ENCODE measurements at regions not wholly inside any gene's neighbourhood (a gene's known extent, or its start where the extent isn't known, plus 50 kb on each side); places are given as distances from the start of the nearest gene placed in this dataset.

- Histone ChIP-seq H2BK5ac (ENCODE audit: low read depth, low read length) (no peak overlapping the region), H3K18ac (ENCODE audit: extremely low read depth, low read length) (no peak overlapping the region), H3K23me2 (ENCODE audit: low read depth, low read length) (no peaks in the 10 kb centered on the region), H3K79me2 (ENCODE audit: control insufficient read depth in 1 of 2, insufficient read depth in 2 of 2, low read length in 2 of 2) (no peaks in the 10 kb centered on the region), H3K4me3 (ENCODE audit: extremely low read depth in 1 of 4, insufficient read depth in 2 of 4, low read depth in 3 of 4, low read length in 4 of 4) (no peak overlapping the region), H2BK12ac (ENCODE audit: low read depth, low read length) (no peak overlapping the region), H3K27ac (ENCODE audit: low read depth, low read length) (no peak overlapping the region), H3K9ac (replicated peaks in 1 of 4; ENCODE audit: extremely low read depth in 1 of 4, low read depth in 3 of 4, low read length in 3 of 4) (no peak overlapping the region), H3K4ac (replicated peaks; ENCODE audit: insufficient read length, low read depth, low read length) (no peak overlapping the region), H4K20me1 (replicated peaks in 1 of 2; ENCODE audit: control insufficient read depth in 1 of 2, insufficient read depth in 2 of 2, low read length in 2 of 2) (no peaks in the 10 kb centered on the region), H2BK15ac (ENCODE audit: low read length) (no peak overlapping the region), H3K9me3 (ENCODE audit: insufficient read depth in 2 of 2, low read depth in 1 of 2, low read length in 1 of 2) (no peaks in the 10 kb centered on the region), H4K91ac (replicated peaks; ENCODE audit: insufficient read length, low read length) (no peak overlapping the region), H3K4me2 (ENCODE audit: insufficient read depth in 1 of 2, low read depth in 2 of 2, low read length in 2 of 2) (no peak overlapping the region), H3K4me1 (replicated peaks in 1 of 4; ENCODE audit: control insufficient read depth in 3 of 4, insufficient read depth in 4 of 4, low read length in 3 of 4) (no peaks in the 10 kb centered on the region), H2BK120ac (replicated peaks; ENCODE audit: low read depth, low read length) (no peak overlapping the region), H3K14ac (ENCODE audit: insufficient read length) (no peak overlapping the region), H4K5ac (ENCODE audit: insufficient read length, low read depth, low read length) (no peak overlapping the region), H2AK5ac (ENCODE audit: low read depth, low read length) (no peak overlapping the region), H3K36me3 (ENCODE audit: control insufficient read depth in 2 of 4, insufficient read depth in 4 of 4, low read length in 3 of 4) (no peaks in the 10 kb centered on the region), H3K27me3 (replicated peaks in 1 of 4; ENCODE audit: control insufficient read depth in 3 of 4, extremely low read depth in 1 of 4, insufficient read depth in 3 of 4, low read length in 3 of 4) (no peaks in the 10 kb centered on the region), H2AFZ (ENCODE audit: low read length) (0 out of 2 replicates have a peak overlapping the region, but pooled peaks have one; percentile 81), H3K79me1 (ENCODE audit: low read depth, low read length) (no peaks in the 10 kb centered on the region), H2BK20ac (ENCODE audit: low read length) (no peak overlapping the region), H4K8ac (ENCODE audit: extremely low read depth, insufficient read depth, low read length) (no peak overlapping the region), H3K56ac (replicated peaks; ENCODE audit: insufficient read length, low read depth, low read length) (no peak overlapping the region), H3K23ac (ENCODE audit: insufficient read length) (no peak overlapping the region)
- ChIA-PET POLR2A (ENCODE audit: partially characterized antibody) (no interaction called here), CTCF (ENCODE audit: partially characterized antibody) (interaction anchor here (0.6 to 4.5 kb wide), 2 partner anchors 10 to 108 kb away, joined by 3 to 25 read pairs; no protein-coding TSS in a partner anchor)
- FAIRE-seq (no peak), DNase-seq (ENCODE audit: low read depth in 1 of 2, low spot score in 2 of 2) (no peak)
- 85 to 100% methylated on average over 1 to 2 of the region's 2 CpGs for WGBS, 2 experiments (ENCODE audit: extremely low coverage in 1 of 2, insufficient coverage in 1 of 2, insufficient read length in 1 of 2, insufficient replicate concordance in 2 of 2, low coverage in 1 of 2, low lambda C conversion rate in 2 of 2, missing lambda C conversion rate in 1 of 2)
- no peak for TF ChIP-seq RAD21 (IDR thresholded peaks at IDR 0.05 in 1 of 2, conservative IDR thresholded peaks at IDR 0.05 in 1 of 2; ENCODE audit: low read depth in 2 of 2, low read length in 2 of 2)
- TF ChIP-seq CHD1 (IDR thresholded peaks at IDR 0.05; ENCODE audit: low read depth, low read length) = no peak
- TF ChIP-seq RFX5 (IDR thresholded peaks at IDR 0.05; ENCODE audit: borderline replicate concordance, low read depth, low read length) = no peak
- TF ChIP-seq CBX5 (IDR thresholded peaks at IDR 0.05; ENCODE audit: low read depth, low read length) = no peak
- TF ChIP-seq POLR2AphosphoS5 (IDR thresholded peaks at IDR 0.05; ENCODE audit: low read depth, low read length) = no peak
- TF ChIP-seq RNF2 (IDR thresholded peaks at IDR 0.05; ENCODE audit: borderline replicate concordance, low read depth, low read length, missing control alignments, poor library complexity, severe bottlenecking) = no peak
- TF ChIP-seq SP1 (IDR thresholded peaks at IDR 0.05; ENCODE audit: low read depth, low read length) = no peak
- TF ChIP-seq, protein P1, sequence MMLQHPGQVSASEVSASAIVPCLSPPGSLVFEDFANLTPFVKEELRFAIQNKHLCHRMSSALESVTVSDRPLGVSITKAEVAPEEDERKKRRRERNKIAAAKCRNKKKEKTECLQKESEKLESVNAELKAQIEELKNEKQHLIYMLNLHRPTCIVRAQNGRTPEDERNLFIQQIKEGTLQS (IDR thresholded peaks at IDR 0.05; ENCODE audit: insufficient read depth, low read depth, low read length) = no peak
- no peak for TF ChIP-seq USF2 (IDR thresholded peaks at IDR 0.05; ENCODE audit: low read length)
- TF ChIP-seq RBBP5 (IDR thresholded peaks at IDR 0.05; ENCODE audit: borderline replicate concordance, low read depth, low read length) = no peak
- no peak for TF ChIP-seq BACH1 (IDR thresholded peaks at IDR 0.05; ENCODE audit: low read length)
- TF ChIP-seq, protein P2, sequence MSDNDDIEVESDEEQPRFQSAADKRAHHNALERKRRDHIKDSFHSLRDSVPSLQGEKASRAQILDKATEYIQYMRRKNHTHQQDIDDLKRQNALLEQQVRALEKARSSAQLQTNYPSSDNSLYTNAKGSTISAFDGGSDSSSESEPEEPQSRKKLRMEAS (IDR thresholded peaks at IDR 0.05) = no peak
- TF ChIP-seq SIX5 (IDR thresholded peaks at IDR 0.05; ENCODE audit: low read depth, low read length) = no peak
- no peak for TF ChIP-seq TAF1 (IDR thresholded peaks at IDR 0.05; ENCODE audit: low read depth, low read length)
Measured at GRCh38 chr1:166489356-166489669, 322.5 kb upstream of the FAM78B start.

Measured in H1 (cell line).